Suprapubic skin (tissue), 3 donors: ENCODE measurements at regions not wholly inside any gene's neighbourhood (a gene's known extent, or its start where the extent isn't known, plus 50 kb on each side); places are given as distances from the start of the nearest gene placed in this dataset.

Experiments
- CTCF ChIP-seq, 2 donors: fragments of 200-600 bp in 1 of 2; fragments of 450-650 bp in 1 of 2; sonication (generic) in 1 of 2; IDR thresholded peaks; one replicate each; pipeline ENCODE4 v1.5.1; 2016 to 2019; ENCODE audit warnings: antibody characterized with exemption in 2 of 2, mild to moderate bottlenecking in 1 of 2, moderate library complexity in 1 of 2
- POLR2A ChIP-seq, 2 donors: fragments of 450-650 bp; IDR thresholded peaks; one replicate each; pipeline ENCODE4 v1.6.1; 2017; ENCODE audit warnings: antibody characterized with exemption in 2 of 2, mild to moderate bottlenecking in 2 of 2, moderate library complexity in 2 of 2

GRCh38 chr11:22559416-22559815, 66.2 kb downstream of the FANCF start:
- TF ChIP-seq POLR2A (IDR thresholded peaks at IDR 0.05) (no peak), CTCF (IDR thresholded peaks at IDR 0.05) (no peak)
